ENCODE measurements at regions not wholly inside any gene's neighbourhood (a gene's known extent, or its start where the extent isn't known, plus 50 kb on each side); places are given as distances from the start of the nearest gene placed in this dataset.

GRCh38 chr6:164107297-164107995 lies 692.9 kb downstream of the QKI start:
- no peak for DNase-seq
- peak; percentile 47 for ATAC-seq (ENCODE audit: poor library complexity)
- intact Hi-C loops (cut with DNase I) = loop anchor here (5.0 kb wide), 2 partner anchors 685 to 925 kb away; no protein-coding TSS in a partner anchor

DNA sequence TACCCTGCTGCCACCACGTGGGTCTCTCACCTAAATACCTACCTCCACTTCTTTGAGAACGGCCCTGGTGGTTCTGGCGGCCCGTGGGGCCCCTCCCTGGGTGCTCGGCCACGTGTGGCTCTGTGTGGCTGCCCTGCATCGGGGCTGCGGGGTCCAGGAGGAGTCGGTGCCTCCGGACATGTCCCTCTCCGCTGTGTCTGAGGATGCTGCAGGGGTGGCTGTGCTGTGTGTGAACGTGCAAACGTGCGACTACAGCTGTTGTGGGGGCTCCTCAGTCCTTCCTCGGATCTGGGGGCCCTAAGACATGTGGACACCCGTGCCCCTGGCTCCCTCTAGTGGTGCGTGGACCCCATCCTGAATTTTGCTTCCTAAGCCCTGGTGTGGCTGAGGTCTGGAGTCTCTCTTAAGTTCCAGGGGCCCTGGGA lies 691.8 kb downstream of the QKI start:
- DNase-seq (peak; percentile 81), ATAC-seq (ENCODE audit: poor library complexity) (peak; percentile 60)
- intact Hi-C loops (cut with DNase I) = loop anchor here (5.0 kb wide), 2 partner anchors 684 to 924 kb away; no protein-coding TSS in a partner anchor

GRCh38 chr6:164105705-164106104 lies 691.2 kb downstream of the QKI start:
- ATAC-seq (ENCODE audit: poor library complexity) = no peak
- no peak for DNase-seq
- intact Hi-C loops (cut with DNase I) = loop anchor here (5.0 kb wide), 2 partner anchors 683 to 923 kb away; no protein-coding TSS in a partner anchor

GRCh38 chr6:164104432-164104831 lies 689.9 kb downstream of the QKI start:
- intact Hi-C loops (cut with DNase I) = no loop called here
- ATAC-seq (ENCODE audit: poor library complexity) = no peak
- no peak for DNase-seq

- ATAC-seq (ENCODE audit: poor library complexity) (no peak), DNase-seq (no peak)
- intact Hi-C loops (cut with DNase I) = no loop called here
Measured at GRCh38 chr6:164102693-164103092, 688.2 kb downstream of the QKI start.

- DNase-seq (no peak), ATAC-seq (ENCODE audit: poor library complexity) (no peak)
- intact Hi-C loops (cut with DNase I) = no loop called here
Measured at GRCh38 chr6:164101859-164102258, 687.3 kb downstream of the QKI start.

GRCh38 chr6:164099269-164099865 lies 684.8 kb downstream of the QKI start:
- intact Hi-C loops (cut with DNase I) = loop anchor here (2.0 kb wide), 1 partner anchor 137 kb away; no protein-coding TSS in a partner anchor
- peak; percentile 40 for ATAC-seq (ENCODE audit: poor library complexity)
- DNase-seq = no peak

DNA sequence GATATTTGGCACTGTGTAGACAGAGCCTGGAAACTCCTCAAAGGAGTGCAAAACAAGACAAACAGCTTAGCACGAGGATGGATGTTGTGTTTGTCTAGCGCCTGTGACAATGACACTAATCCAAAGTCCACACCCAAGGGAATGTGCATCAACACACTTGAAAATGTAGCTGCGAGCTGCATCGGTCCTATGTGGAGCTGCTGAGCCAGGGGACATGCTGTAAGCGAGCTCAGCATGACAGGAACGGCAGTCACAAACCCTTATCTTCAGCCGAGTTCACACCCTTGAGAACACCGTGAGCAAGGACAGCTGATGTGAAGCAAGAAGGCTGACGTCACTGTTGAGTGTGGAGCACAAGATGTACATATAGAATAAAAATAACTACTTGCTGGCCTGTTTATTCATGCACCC lies 684.3 kb downstream of the QKI start:
- DNase-seq (peak; percentile 74), ATAC-seq (ENCODE audit: poor library complexity) (peak; percentile 97)
- intact Hi-C loops (cut with DNase I) = loop anchor here (2.0 kb wide), 1 partner anchor 136 kb away; no protein-coding TSS in a partner anchor

- intact Hi-C loops (cut with DNase I) = loop anchor here (2.0 kb wide), 1 partner anchor 135 kb away; no protein-coding TSS in a partner anchor
- ATAC-seq (ENCODE audit: poor library complexity) (peak; percentile 43), DNase-seq (no peak)
Measured at GRCh38 chr6:164097551-164098398, 683.3 kb downstream of the QKI start.

- ATAC-seq (ENCODE audit: poor library complexity) = no peak
- no peak for DNase-seq
- intact Hi-C loops (cut with DNase I) = no loop called here
Measured at GRCh38 chr6:164097056-164097455, 682.5 kb downstream of the QKI start.

DNA sequence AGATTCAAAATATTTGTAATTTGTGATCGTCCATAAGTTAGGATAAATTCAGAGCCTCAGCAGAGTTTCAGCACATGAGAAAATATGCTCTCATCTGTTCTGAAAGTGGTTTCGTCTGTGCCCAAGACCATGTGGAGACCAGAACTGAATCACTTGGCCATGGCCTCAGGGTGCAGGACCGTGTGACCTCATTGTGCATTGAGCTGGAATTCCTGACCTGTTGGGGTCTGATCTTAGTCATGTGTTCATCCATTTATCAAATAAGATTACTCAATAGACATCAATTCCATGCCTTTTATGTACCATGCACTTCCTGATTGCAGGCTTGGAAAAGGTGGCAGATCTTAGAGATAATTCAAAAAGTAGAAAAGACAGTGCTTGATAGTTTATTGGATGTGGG lies 680.5 kb downstream of the QKI start:
- ATAC-seq (ENCODE audit: poor library complexity) (no peak), DNase-seq (no peak)
- intact Hi-C loops (cut with DNase I) = no loop called here

- no peak for DNase-seq
- intact Hi-C loops (cut with DNase I) = no loop called here
- no peak for ATAC-seq (ENCODE audit: poor library complexity)
Measured at GRCh38 chr6:164087870-164088269, 673.4 kb downstream of the QKI start.

DNA sequence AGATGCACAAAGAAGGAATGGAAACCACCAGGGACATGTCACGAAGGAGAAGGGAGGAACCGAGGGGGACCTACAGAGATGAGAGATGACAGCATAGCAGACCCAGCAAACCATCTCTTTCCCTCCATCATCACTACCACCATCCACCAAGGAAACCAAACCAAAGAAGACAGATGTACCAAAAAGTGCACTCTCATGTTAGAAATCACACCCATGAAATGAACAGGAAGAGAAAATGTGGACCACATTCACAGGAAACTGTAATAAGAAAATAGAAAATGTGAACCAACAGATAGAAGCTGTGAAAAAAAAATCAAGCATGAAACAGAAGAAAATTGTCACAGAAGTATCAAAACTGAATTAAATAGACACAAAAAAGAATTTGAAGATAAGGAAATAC lies 672.7 kb downstream of the QKI start:
- ATAC-seq (ENCODE audit: poor library complexity) (no peak), DNase-seq (no peak)
- intact Hi-C loops (cut with DNase I) = no loop called here

GRCh38 chr6:164086076-164086887 lies 671.8 kb downstream of the QKI start:
- ATAC-seq (ENCODE audit: poor library complexity) (peak; percentile 58), DNase-seq (no peak)
- intact Hi-C loops (cut with DNase I) = no loop called here

- peak; percentile 92 for DNase-seq
- intact Hi-C loops (cut with DNase I) = no loop called here
- peak; percentile 94 for ATAC-seq (ENCODE audit: poor library complexity)
Measured at GRCh38 chr6:164085091-164086075, 670.9 kb downstream of the QKI start.

GRCh38 chr6:164079275-164079600 lies 664.7 kb downstream of the QKI start:
- DNase-seq = no peak
- intact Hi-C loops (cut with DNase I) = no loop called here
- ATAC-seq (ENCODE audit: poor library complexity) = no peak

GRCh38 chr6:164078532-164079274 lies 664.2 kb downstream of the QKI start:
- ATAC-seq (ENCODE audit: poor library complexity) (peak; percentile 53), DNase-seq (no peak)
- intact Hi-C loops (cut with DNase I) = no loop called here
